Right lobe of liver (tissue), 4 donors: ENCODE measurements at regions not wholly inside any gene's neighbourhood (a gene's known extent, or its start where the extent isn't known, plus 50 kb on each side); places are given as distances from the start of the nearest gene placed in this dataset.

Experiments used
- CTCF ChIP-seq, 4 donors: fragments of 200-600 bp in 3 of 4; fragments of 450-650 bp in 1 of 4; IDR thresholded peaks; one replicate each; pipeline versions ENCODE4 v1.5.1 to v1.8.0; 2016 to 2022; ENCODE audit warnings: antibody characterized with exemption in 4 of 4, mild to moderate bottlenecking in 2 of 4
- POLR2A ChIP-seq: fragments of 450-650 bp; IDR thresholded peaks from one replicate; pipeline ENCODE4 v1.6.1; 2017; ENCODE audit warnings: antibody characterized with exemption, mild to moderate bottlenecking
- donor health status: DM: no; HTN: no; CAD: no.
- donor health status: DM: no; HTN: no; CAD: no.
- donor health status: DM: no; HTN: yes; CAD: no.

- no peak for TF ChIP-seq POLR2A
- TF ChIP-seq CTCF (IDR thresholded peaks at IDR 0.05), result no peak
These were observed 188.6 kb upstream of the RREB1 start for GRCh38 chr6:6919173-6919572.
